Right renal pelvis (tissue), 4 donors: ENCODE measurements at regions not wholly inside any gene's neighbourhood (a gene's known extent, or its start where the extent isn't known, plus 50 kb on each side); places are given as distances from the start of the nearest gene placed in this dataset.
"Not testable (repeated sequence)": the region's sequence is repeated elsewhere in the genome, so short reads cannot be mapped to it uniquely, and the experiment has no call there.

Experiments
- DNase-seq, 4 donors: peaks; one replicate each; pipeline ENCODE4 v3.0.0-alpha.2; 2013; ENCODE audit warnings: low read depth in 4 of 4, low spot score in 3 of 4, missing footprints in 1 of 4

DNA sequence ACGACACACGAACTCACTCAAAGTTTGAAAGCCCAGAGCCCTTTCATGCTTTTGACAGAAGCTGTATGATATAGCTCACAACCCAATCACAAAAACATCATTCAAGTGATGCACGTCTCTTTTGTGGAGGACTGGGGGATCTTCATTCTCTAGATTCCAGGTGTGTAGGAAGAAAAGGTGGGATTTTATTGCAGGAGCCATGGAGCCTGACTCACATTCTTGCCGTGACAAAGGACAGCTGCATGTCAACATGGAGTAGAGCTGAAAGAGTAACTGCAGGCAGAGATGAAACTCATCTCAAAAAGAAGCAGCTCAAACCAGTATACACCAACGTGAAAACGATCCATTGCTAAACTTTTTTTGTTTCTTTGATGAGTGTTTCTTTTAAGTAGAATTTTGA is 50.9 kb upstream of the PDE1A start:
- no peak for DNase-seq

DNA sequence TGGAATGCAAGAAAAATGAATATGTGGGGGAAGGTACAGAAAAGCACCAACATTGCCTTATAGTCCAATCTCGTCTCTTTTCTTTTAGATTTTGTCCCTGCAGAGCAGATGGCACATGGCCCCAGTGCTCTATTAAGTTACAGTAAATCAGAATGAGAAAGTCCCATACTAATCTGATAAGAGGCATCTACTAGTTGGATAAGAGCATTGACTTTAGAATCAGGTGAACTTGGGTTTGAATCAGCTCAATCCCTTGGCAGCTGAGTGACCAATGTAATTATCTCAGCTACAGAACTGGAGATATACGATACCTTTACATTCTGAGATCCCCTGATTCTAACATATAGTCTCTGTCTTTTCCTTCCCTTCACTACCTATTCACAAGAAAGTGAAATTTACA is 54.8 kb upstream of the PDE1A start:
- DNase-seq: no peak

DNA sequence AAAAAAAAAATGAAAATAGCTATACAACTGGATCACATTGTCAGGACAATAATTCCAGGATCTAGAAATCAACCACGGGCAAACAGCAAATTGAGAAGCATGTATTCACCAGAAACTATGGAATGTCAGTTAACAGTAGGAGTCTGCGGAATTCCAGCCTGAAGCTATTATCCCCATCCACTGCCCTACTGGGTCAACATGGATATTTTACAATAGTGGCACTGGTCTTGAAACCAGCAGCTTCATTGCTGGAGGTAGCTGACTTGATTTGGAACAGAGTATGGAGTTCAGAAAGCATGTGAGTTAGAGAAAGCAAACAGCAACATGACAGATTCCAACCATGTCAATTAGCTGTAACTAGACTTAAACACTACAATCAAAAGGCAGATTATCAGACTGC is 55.7 kb upstream of the PDE1A start:
- DNase-seq: no peak

DNA sequence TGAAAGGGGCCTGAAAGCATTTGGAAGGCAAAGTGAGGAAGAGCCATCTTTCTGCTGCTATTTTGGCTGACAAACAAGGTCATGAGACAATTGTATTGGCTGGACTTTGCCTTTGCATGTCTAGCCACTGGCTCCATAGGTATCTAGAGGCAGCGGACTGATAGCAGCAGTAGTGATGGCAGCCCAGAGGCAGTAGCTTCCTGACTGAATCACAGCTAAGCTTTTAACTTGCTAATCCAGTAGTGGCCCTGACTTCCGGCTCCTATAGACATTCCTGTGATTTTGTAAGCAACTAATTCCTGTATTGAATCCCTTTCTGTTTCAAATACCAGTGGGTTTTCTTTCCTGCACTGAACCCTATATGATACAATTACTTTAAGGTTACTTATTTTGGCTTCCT is 69.8 kb upstream of the PDE1A start:
- DNase-seq: no peak

DNA sequence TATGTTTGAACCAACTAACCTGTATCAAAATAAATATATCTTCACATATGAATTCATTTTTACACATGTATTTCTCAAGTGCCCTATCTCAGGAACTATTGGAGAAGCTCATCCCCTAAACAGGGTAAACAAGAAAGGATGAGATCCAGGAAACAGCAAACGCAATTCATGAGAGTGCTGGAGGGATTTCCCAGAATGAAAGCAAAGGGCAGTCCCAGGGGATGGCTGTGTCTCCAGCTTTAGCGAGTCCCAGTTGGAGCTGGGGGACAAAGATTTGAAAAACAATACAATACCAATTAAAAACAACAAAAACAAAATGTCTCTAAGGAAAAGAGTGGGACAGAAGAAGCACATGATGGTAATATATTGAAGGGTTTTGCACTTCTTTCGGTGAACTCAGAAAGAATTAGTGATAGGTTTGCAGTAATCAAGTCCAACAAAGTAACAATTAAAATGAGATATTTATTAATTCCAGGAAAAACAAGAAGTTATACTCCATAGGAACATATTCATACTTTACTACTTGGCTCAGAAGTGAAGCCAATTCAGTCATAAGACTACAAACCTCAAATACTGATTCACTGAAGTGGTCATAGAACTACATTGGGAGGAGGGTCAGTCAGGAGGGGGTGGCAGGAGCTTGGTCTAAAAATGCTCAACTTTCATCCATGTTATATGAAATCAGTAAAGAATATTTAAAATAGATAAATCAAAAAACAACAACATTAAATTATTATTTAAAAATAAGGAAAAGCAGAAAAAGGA is 73.1 kb upstream of the PDE1A start:
- no peak for DNase-seq

DNA sequence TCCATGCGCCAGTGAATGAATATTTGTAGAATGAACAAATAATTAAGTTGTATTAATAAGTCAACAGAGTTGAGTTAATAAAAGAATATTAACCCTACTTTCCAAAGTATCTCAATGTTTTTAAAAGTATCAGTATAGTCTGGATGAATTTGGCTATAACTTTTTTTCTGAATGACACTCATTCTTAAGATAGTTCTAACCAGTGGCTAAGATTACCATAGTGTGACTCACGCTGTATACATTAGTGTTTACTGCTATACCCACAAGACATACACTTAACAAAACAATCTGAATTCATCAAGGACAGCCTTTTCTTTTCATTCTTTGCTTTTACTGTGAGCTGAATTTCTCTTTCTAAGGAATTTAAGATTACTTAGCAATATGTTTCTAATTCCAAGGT is 77.0 kb upstream of the PDE1A start:
- no peak for DNase-seq

DNA sequence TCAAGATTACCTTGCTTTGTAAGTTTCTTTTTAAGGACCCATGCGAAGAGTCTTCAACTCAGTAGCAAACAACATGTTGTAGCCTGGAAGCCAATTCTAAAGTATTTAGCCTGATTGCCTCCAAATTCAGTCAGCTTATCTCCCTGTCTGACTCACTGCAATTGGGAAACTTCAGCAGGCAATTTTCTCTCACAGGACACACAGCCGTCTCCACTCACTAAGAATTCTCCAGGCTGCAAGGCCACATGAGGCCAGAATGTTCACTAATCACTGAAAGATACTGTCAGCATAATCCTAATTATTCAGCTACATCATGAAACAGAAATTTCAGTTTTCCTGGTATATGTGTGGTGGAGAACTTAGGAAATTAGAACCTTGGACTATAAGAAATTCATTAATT is 78.1 kb upstream of the PDE1A start:
- DNase-seq: no peak

DNA sequence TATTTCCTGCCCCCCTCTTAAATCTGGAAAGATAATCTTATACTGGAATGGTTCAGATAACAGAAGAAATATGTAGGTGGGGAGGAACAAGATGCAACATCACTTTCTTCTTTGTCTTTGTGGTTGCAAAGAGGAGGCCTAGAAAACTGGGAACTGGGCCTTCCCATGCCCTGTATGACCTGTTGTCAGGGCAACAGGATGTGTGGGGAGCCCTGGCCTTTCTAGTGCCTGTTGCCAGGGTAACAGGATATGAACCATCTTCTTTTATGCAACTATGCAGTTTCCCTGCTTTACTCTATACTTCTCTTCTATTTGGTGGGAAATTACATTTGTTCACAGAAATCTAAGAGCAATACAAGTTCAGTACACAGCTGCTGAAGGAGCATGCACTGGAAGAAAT is 79.8 kb upstream of the PDE1A start:
- no peak for DNase-seq

DNA sequence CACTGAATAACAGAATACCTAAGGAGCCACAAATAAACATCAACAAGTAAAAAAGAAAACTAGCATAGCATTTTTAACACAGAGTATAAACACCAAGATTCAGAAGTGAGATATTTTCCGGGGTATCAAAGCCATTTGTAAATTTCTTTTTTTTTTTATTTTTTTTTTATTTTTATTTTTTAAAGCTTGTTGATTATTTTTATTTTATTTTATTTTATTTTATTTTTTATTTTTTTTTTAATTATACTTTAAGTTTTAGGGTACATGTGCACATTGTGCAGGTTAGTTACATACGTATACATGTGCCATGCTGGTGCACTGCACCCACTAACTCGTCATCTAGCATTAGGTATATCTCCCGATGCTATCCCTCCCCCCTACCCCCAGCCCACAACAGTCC is 81.7 kb upstream of the PDE1A start:
- not testable (repeated sequence) for DNase-seq

DNA sequence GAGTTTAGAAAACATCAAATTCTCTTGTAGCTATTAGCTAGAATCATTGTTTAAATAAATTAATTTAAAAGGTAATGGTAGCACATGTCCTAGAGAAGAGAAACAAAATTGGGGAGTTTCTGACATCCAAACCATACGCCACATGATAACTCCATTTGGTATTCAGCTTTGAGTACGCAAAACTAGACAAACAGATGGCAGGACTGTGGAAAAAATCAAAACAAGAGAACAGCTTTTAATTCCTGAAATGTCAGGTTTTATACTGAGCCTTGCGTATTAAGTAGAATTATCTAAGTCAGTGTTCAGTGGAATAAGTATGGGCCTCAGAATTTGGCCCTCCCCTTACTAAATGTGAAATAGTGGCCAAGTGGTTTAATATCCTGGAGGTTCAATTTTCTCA is 82.4 kb upstream of the PDE1A start:
- no peak for DNase-seq

DNA sequence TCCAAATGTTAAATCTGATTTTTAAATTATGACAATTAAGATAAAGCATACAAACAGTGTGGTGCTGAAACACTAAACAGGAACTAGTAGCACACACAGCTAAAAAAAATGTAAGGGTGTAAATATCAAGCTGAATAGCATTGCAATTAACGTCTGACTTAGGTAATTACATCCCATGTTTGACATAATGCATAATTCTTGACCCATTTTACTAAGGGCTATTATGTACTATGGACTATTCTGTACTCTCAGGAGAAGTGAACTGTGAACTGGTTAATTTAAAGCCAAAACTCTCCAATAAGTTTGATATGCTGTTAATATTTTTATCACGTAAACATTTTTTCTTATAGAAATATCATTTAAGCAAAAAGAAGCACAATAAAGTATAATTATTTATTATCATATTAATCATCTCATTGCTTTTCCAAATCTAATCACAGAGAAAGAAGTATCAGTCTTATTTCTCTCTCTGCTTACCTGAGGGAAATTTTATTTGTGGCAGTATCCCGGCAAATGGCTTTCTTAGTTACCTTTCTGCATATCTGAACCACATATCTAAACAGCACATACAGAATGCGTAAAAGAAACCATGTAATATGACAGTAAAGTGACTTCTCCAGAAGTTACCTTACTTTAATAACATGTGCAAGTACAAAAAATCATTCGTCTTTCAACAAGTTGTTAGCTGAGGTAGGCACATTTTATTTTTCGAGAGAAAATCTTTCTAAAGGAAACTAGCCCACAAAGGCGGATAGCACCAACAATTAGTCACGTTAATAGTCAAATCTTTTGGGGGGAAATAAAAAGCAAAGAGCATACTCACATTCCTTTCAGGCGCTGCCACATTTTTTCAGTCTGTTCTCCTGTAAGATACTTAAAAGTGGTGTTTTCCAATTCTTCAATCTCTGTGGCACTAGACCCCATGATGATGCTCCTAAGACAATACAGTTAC is 94.9 kb upstream of the PDE1A start:
- no peak for DNase-seq

DNA sequence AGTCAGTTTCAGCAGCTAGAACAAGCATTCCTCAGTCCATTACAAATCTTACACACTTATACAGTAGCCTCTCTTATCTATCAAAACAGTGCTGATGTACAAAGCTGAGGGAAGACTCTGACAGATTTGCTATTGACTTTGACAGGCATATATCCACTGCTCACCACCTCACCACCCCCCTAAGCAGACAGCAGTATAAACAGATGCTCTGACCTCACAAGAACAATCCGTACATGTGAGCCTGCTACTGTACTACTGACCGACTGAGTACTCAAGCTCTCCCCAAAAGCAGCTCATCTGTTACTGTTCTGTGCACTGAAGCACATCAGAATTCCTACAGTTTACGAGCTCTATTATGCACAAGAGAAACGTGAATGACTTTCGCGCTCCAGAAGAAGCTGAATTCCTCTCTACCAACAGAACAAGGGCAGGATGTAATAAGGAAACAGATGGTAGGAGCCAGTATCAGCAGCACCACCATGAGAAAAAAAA is 95.6 kb upstream of the PDE1A start:
- DNase-seq: peak in 1 of 4 donors; percentile 14

DNA sequence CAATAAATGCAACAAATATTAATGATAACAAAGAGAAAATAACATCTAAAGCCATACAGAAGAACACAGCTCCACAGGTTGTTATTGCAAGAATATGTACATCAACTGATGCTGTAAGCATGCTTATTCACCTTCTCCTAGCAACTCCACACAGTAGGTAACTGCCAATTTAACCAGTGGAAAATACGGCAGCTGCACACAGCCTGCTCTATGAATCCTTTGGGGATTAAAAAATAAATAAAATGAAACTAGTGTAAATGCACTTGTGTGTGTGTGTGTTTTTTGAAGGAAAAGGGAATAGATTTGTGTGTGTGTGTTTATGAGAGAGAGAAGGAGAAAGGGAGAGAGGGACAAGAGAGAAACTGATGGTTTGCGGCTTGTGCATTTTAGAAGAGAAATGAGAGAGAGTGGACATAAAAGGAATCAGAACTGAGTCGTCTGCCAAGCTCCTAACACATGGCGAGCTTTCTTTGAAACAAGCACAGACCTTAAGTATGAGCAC is 96.2 kb upstream of the PDE1A start:
- no peak for DNase-seq

DNA sequence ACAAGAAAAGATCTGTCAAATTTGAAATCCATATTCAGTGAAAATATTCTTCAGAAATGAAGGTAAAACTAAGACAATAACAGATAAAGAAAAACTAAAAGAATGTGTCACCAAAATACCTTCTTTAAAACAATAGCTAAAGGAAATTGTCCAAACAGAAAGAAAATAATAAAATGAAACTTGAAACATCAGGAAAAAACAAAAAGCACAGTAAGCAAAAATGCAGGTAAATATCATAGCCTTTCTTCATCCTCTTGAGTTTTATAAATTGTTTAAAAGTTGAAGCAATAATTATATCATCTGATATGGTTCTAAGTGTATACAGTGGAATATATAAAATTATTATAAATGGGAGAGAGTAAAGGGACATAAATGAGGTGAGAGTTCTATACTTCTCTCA is 103.8 kb upstream of the PDE1A start:
- DNase-seq: no peak

DNA sequence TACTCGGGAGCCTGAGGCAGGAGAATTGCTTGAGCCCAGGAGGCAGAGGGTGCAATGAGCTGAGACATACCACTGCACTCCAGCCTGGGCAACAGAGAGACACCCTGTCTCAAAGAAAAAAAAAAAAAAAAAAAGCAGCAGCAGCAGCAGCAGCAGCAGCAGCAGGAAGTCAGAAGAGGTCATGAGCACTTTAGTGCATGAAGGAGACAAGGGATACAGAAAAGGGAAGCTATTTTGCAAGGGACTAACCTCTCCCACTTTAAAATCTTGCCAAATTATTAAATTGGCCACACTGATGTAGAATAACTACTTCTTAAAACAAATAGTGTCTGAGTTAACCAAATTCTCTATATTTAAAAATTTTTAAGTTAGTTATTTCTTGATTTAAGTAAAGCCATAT is 113.4 kb upstream of the PDE1A start:
- no peak for DNase-seq

DNA sequence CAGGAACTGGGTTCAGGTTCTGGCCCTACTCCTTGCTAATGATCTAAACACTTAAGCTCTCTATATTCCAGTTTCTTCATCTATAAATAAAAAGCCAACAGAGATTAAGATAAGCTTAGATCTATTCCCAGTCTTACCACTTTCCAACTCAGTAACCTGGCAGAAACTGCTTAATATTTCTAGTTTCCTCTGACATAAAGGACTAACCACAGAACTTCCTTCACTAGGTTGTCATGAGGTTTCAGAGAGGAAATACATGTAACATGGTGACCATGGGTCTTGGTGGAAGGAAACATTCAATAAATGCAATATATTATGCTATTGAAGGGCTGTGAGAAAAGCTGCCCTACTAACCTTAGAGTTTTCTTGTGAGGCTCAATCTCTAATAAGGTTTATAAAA is 114.4 kb upstream of the PDE1A start:
- no peak for DNase-seq

DNA sequence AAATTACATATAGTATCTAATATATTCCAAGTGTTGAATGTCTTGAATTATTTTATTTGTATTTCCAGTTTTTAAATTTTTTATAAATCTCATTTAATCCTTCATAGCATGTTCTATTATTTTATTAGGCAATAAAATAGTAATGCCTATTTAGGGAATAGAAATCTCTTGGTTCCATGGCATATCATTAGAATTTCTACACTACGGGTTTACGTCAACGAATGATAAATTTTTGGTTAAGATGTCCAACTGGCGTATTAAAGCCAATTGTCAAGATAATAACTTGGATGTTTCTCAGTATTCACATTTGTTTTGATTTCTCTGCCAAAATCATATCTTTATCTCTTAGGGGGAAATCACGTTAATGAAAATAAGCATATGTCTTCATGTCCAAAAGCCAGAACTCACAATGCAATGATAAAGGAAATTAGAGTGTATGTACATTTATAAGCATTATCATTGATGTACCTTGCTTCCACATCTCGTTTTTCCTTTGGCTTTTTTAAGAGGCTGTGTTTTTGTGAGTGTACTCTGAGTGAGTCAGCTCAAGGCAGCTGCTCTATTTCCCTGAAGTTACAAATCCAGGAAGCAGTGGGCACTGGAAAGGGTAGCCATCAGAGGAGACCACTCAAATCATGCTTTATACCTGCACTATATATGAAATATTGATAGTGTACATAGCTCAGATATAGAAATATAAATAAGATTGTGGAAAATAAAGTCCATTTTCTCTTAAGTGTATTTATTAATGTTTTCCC is 115.8 kb upstream of the PDE1A start:
- no peak for DNase-seq

DNA sequence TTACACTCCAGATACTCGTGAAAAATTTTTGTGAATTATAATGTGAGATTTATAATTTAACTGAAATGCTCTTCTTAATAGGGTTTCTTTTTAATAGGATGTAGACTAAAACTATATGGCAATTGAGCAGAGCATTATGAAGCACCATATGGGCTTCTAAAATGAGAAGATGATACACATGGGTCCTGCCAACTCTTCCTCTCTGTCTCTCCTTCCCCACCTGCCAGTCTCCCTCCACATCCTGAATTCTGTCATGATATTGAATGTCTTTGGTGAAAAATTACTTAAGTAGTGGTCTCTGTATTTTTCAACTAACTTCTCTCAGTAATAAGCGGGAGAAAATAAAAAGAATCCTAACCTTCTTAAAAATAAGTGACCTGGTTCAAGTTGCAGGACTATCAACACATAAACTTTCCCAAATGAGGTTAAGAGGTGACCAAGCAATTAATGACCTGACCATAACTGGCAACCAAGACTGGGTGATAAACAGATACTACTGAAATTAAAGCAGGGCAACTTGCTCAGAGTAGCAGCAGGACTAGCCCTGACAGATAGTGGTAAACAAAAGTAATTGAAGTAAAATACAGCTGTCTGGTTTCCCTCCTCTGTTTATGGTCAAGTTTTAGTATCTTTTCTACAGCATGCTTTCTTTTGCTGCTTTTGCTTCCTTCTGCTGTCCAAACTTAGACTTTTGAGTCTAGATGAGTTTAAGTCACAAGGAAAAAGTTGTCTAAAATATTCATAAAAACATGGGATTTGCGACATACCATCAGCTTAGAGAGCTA is 117.1 kb upstream of the PDE1A start:
- no peak for DNase-seq

DNA sequence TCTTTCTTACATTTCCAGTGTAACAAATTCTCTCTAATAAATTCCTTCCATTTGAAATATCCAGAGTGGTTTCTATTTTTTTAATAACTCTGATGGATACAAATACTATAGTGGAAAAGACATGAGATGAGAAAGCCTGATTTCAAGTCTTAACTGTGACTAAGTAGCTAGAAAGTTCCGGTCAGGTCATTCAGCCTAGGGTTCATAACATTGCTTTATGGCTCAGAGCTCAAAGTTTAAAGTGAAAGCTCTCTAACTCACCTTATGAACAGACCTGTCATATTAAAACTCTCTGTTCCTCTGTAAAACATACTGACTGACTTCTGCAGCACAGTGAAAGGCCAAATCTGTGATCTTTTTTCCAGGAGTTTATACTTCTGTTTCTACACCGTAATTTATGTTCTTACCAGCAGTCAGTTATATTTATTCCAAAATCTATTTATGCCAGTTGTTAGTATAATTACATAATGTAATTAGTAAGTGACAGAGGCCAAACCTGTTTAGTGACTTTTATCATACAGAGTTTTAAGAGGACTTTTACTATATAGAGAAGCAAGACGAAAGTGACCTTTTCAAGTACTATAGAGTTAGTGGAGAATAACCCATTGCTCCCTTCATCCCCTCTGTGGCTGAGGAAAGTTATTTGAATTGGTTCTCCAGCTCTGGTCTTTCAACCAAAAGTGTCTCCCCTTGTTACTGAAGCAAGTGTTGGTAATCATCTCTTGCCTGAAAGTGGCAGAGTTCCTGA is 118.8 kb upstream of the PDE1A start:
- no peak for DNase-seq
